SK-N-SH treated with all-trans-retinoic acid at 6 μM for 48 hours (cell line): ENCODE measurements at regions not wholly inside any gene's neighbourhood (a gene's known extent, or its start where the extent isn't known, plus 50 kb on each side); places are given as distances from the start of the nearest gene placed in this dataset.

Experiments
- ATAC-seq: fragments of 200-7000 bp; cut with Tn5 transposase; 3 replicates; pipeline ENCODE4 v1.9.1; 2020; ENCODE audit warnings: mild to moderate bottlenecking, moderate library complexity
- ARNTL ChIP-seq: fragments of 450-650 bp; formaldehyde crosslinking; IDR thresholded peaks from 2 replicates; pipeline ENCODE4 v1.5.0; 2020; ENCODE audit warnings: low read depth, mild to moderate bottlenecking, moderate library complexity, borderline replicate concordance
- BACH2 ChIP-seq: fragments of 250-450 bp; sonication (Bioruptor Pico); IDR thresholded peaks from 2 replicates; pipeline ENCODE4 v1.9.0; 2021; ENCODE audit warnings: mild to moderate bottlenecking, borderline replicate concordance
- CSDC2 ChIP-seq: fragments of 250-450 bp; sonication (Bioruptor Pico); IDR thresholded peaks from 2 replicates; pipeline ENCODE4 v1.5.0; 2020; ENCODE audit warnings: mild to moderate bottlenecking, moderate library complexity
- ESRRG ChIP-seq: fragments of 250-450 bp; sonication (Bioruptor Pico); IDR thresholded peaks from 2 replicates; pipeline ENCODE4 v1.6.1; 2021; ENCODE audit warnings: mild to moderate bottlenecking
- GLIS3 ChIP-seq: fragments of 250-450 bp; sonication (Bioruptor Pico); IDR thresholded peaks from 2 replicates; pipeline ENCODE4 v1.5.0; 2020; ENCODE audit warnings: mild to moderate bottlenecking, moderate library complexity
- ISL1 ChIP-seq: fragments of 250-450 bp; sonication (Bioruptor Pico); IDR thresholded peaks from 2 replicates; pipeline ENCODE4 v2.1.2; 2022; ENCODE audit warnings: mild to moderate bottlenecking, moderate library complexity
- OSR1 ChIP-seq: fragments of 250-450 bp; sonication (Bioruptor Pico); IDR thresholded peaks from 2 replicates; pipeline ENCODE4 v1.8.0; 2022; ENCODE audit warnings: moderate library complexity, mild to moderate bottlenecking, inconsistent platforms
- PPARA ChIP-seq: fragments of 250-450 bp; sonication (Bioruptor Pico); IDR thresholded peaks from 2 replicates; pipeline ENCODE4 v1.5.0; 2020; ENCODE audit warnings: mild to moderate bottlenecking, borderline replicate concordance
- RARB ChIP-seq: fragments of 250-450 bp; sonication (Bioruptor Pico); IDR thresholded peaks from 2 replicates; pipeline ENCODE4 v1.8.0; 2021; ENCODE audit warnings: mild to moderate bottlenecking, moderate library complexity
- SNAI2 ChIP-seq: fragments of 250-450 bp; sonication (Bioruptor Pico); IDR thresholded peaks from 2 replicates; pipeline ENCODE4 v1.5.0; 2020; ENCODE audit warnings: mild to moderate bottlenecking, moderate library complexity
- TCF4 ChIP-seq: fragments of 250-450 bp; sonication (Bioruptor Pico); IDR thresholded peaks from 2 replicates; pipeline ENCODE4 v1.8.0; 2021; ENCODE audit warnings: mild to moderate bottlenecking, moderate library complexity, borderline replicate concordance
- TOX ChIP-seq: fragments of 250-450 bp; sonication (Bioruptor Pico); IDR thresholded peaks from 2 replicates; pipeline ENCODE4 v1.8.0; 2021; ENCODE audit warnings: mild to moderate bottlenecking, moderate library complexity, borderline replicate concordance
- ZC3H10 ChIP-seq: fragments of 250-450 bp; sonication (Bioruptor Pico); IDR thresholded peaks from 2 replicates; pipeline ENCODE4 v1.5.1; 2021; ENCODE audit warnings: mild to moderate bottlenecking, moderate library complexity
- ZFP3 ChIP-seq: fragments of 250-450 bp; sonication (Bioruptor Pico); IDR thresholded peaks from 2 replicates; pipeline ENCODE4 v1.5.0; 2020; ENCODE audit warnings: mild to moderate bottlenecking, moderate library complexity
- ZFP30 ChIP-seq: fragments of 450-650 bp; formaldehyde crosslinking; IDR thresholded peaks from 2 replicates; pipeline ENCODE4 v1.5.0; 2022; ENCODE audit warnings: mild to moderate bottlenecking, moderate library complexity
- ZNF70 ChIP-seq: fragments of 450-650 bp; formaldehyde crosslinking; IDR thresholded peaks from 2 replicates; pipeline ENCODE4 v1.5.0; 2020; ENCODE audit warnings: mild to moderate bottlenecking, moderate library complexity
- ZNF8 ChIP-seq: fragments of 450-650 bp; formaldehyde crosslinking; IDR thresholded peaks from 2 replicates; pipeline ENCODE4 v1.5.0; 2020; ENCODE audit warnings: mild to moderate bottlenecking, moderate library complexity
- TF ChIP-seq, protein P1 (sequence below): fragments of 250-450 bp; sonication (Bioruptor Pico); IDR thresholded peaks from 2 replicates; pipeline ENCODE4 v1.8.0; 2021; ENCODE audit warnings: low read depth, mild to moderate bottlenecking, moderate library complexity, borderline replicate concordance
- TF ChIP-seq, protein P2 (sequence below): fragments of 250-450 bp; sonication (Bioruptor Pico); IDR thresholded peaks from 2 replicates; pipeline ENCODE4 v1.5.1; 2020; ENCODE audit warnings: low read depth, mild to moderate bottlenecking, moderate library complexity
- TF ChIP-seq, protein P3 (sequence below): fragments of 250-450 bp; sonication (Bioruptor Pico); IDR thresholded peaks from 2 replicates; pipeline ENCODE4 v1.8.0; 2020; ENCODE audit warnings: mild to moderate bottlenecking, moderate library complexity, borderline replicate concordance
- TF ChIP-seq, protein P4 (sequence below): fragments of 250-450 bp; sonication (Bioruptor Pico); IDR thresholded peaks from 2 replicates; pipeline ENCODE4 v1.5.1; 2021; ENCODE audit warnings: mild to moderate bottlenecking, moderate library complexity

DNA sequence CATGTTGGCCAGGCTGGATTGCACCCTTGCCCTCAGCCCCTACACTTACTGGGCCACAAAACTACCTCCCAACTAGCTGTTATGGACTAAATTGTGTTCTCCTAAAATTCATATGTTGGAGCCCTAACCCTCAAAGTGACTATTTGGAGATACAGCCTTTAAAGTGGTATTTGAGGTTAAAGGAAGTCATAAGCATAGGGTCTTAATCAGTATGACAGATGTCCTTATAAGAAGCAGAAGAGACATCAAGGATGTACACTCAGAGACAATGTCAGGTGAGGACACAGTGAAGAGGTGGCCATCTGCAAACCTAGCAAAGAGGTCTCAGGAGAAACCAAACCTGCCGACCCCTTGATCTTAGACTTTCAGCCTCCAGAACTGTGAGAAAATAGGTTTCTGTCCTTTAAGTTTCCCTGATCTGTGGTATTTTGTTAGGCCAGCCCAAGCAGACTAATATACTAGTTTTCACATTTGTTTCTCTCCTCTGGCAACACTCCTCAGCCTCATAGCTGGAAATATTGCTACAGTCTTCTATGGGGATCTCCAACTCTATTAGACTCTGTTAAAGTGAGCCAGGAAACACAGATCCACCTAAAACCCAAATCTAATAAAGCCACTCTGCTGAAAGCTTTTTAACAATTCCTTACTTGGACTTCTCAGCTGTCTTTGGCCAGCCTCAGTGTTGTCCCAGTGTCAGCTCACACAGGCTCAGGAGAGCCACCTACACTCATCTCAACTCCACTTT, 256.5 kb downstream of the TBC1D4 start:
- TF ChIP-seq, protein P1, sequence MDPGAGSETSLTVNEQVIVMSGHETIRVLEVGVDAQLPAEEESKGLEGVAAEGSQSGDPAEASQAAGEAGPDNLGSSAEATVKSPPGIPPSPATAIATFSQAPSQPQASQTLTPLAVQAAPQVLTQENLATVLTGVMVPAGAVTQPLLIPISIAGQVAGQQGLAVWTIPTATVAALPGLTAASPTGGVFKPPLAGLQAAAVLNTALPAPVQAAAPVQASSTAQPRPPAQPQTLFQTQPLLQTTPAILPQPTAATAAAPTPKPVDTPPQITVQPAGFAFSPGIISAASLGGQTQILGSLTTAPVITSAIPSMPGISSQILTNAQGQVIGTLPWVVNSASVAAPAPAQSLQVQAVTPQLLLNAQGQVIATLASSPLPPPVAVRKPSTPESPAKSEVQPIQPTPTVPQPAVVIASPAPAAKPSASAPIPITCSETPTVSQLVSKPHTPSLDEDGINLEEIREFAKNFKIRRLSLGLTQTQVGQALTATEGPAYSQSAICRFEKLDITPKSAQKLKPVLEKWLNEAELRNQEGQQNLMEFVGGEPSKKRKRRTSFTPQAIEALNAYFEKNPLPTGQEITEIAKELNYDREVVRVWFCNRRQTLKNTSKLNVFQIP, result no peak
- TF ChIP-seq SNAI2 (no peak), ARNTL (CRISPR knock-in tag) (no peak), ESRRG (CRISPR knock-in tag) (no peak), PPARA (CRISPR knock-in tag) (no peak), ISL1 (CRISPR knock-in tag) (no peak), BACH2 (CRISPR knock-in tag) (no peak), ZNF8 (CRISPR knock-in tag) (no peak), GLIS3 (CRISPR knock-in tag) (no peak), ZFP3 (CRISPR knock-in tag) (no peak), ZC3H10 (CRISPR knock-in tag) (no peak), TOX (no peak), ZNF70 (CRISPR knock-in tag) (no peak), ZFP30 (CRISPR knock-in tag) (no peak)
- TF ChIP-seq, protein P2, sequence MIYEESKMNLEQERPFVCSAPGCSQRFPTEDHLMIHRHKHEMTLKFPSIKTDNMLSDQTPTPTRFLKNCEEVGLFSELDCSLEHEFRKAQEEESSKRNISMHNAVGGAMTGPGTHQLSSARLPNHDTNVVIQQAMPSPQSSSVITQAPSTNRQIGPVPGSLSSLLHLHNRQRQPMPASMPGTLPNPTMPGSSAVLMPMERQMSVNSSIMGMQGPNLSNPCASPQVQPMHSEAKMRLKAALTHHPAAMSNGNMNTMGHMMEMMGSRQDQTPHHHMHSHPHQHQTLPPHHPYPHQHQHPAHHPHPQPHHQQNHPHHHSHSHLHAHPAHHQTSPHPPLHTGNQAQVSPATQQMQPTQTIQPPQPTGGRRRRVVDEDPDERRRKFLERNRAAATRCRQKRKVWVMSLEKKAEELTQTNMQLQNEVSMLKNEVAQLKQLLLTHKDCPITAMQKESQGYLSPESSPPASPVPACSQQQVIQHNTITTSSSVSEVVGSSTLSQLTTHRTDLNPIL (CRISPR knock-in tag), result no peak
- TF ChIP-seq, protein P3, sequence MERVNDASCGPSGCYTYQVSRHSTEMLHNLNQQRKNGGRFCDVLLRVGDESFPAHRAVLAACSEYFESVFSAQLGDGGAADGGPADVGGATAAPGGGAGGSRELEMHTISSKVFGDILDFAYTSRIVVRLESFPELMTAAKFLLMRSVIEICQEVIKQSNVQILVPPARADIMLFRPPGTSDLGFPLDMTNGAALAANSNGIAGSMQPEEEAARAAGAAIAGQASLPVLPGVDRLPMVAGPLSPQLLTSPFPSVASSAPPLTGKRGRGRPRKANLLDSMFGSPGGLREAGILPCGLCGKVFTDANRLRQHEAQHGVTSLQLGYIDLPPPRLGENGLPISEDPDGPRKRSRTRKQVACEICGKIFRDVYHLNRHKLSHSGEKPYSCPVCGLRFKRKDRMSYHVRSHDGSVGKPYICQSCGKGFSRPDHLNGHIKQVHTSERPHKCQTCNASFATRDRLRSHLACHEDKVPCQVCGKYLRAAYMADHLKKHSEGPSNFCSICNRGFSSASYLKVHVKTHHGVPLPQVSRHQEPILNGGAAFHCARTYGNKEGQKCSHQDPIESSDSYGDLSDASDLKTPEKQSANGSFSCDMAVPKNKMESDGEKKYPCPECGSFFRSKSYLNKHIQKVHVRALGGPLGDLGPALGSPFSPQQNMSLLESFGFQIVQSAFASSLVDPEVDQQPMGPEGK, result no peak
- no peak for ATAC-seq

DNA sequence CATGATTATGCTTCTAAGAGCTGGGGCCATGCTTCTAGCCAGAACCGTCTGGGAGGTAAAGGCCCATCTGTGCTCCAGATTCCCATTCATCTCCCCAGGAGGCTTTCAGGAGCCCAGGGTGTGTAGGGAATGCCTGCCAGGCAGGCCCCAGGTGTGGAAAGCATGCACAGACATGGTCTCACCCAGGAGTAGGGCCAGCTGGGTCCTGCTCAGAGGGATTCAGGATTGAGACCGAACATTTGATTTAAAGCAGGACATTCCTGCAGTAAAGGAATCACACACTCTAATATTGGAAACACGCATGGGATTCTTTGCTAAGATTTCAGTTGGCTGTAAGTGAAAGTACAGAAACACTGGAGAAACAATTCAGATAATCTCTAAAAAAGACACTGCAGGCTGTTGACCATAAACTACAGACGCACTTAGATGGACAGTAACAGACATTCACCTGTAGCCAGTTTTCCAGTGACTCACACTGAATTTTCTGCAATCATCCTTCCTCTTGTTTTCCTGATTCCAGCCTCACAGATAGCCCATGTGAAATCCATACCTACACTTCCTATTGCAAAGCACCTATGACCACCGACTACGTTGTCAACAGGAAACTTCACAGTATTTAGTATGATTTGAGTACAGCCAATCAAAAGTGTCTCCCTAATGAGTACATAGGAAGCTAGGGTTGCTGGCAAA, 257.8 kb downstream of the TBC1D4 start:
- TF ChIP-seq TCF4 (peak; percentile 28; the same call in 1 of the 2 replicates), GLIS3 (CRISPR knock-in tag) (no peak)
- no peak for ATAC-seq

DNA sequence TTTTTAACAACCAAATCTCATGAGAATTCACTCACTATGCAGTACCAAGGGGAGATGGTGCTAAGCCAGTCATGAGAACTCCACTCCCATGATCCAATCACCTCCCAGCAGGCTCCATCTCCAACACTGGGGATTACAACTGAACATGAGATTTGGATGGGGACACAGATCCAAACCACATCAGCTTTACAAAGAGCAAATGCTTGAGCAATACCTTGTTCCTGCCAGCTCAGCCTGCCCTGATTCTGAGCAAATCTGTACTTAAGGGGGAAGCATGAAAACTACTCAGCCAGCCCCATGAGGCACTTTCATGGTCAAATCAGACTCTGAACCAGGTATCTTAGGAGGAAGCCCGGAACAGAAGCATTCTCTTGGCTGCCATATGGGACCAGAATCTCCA, 259.9 kb downstream of the TBC1D4 start:
- ATAC-seq, result no peak
- no peak for TF ChIP-seq ZFP3 (CRISPR knock-in tag)
- no peak for TF ChIP-seq OSR1
- TF ChIP-seq SNAI2, result no peak
- no peak for TF ChIP-seq ZNF8 (CRISPR knock-in tag)
- TF ChIP-seq PPARA (CRISPR knock-in tag), result no peak
- TF ChIP-seq, protein P4, sequence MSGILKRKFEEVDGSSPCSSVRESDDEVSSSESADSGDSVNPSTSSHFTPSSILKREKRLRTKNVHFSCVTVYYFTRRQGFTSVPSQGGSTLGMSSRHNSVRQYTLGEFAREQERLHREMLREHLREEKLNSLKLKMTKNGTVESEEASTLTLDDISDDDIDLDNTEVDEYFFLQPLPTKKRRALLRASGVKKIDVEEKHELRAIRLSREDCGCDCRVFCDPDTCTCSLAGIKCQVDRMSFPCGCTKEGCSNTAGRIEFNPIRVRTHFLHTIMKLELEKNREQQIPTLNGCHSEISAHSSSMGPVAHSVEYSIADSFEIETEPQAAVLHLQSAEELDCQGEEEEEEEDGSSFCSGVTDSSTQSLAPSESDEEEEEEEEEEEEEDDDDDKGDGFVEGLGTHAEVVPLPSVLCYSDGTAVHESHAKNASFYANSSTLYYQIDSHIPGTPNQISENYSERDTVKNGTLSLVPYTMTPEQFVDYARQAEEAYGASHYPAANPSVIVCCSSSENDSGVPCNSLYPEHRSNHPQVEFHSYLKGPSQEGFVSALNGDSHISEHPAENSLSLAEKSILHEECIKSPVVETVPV (CRISPR knock-in tag), result no peak
- TF ChIP-seq GLIS3 (CRISPR knock-in tag), result no peak
- no peak for TF ChIP-seq TCF4
- TF ChIP-seq RARB (CRISPR knock-in tag), result no peak

DNA sequence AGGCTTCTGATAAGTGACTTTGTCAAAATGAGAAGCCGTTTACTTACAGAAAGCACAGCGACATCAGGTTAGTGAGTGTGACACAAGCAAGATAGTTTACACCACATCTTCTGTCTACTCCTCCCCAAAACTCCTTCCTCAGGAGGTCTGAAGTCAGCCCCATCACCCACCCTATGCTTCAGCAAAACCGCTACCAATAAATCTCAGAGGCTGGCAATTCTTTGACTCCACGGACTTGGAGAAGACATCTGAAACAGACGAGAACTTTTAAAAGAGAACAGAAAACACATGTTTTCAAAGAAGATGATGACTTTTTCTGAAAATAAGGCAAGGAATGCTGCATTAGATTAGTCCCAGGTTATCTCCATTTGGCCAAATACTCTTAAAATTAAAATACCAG, 261.1 kb downstream of the TBC1D4 start:
- no peak for ATAC-seq

DNA sequence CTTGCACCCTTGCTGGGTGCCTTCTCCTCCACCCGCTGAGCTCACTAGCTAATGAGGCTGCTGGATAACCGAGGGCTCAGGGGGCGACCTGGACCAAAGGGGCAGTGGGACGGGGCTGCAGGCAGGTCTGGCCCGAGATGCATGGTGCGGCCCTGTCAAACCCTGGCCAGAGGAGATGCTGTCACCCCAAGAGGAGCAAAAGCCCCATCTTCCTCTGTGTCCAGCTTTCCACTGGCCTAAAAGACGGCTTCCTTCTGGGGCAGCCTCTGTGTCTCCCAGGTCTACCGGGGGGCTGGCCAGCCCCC, 261.8 kb downstream of the TBC1D4 start:
- no peak for TF ChIP-seq ZNF8 (CRISPR knock-in tag)
- no peak for TF ChIP-seq ZFP3 (CRISPR knock-in tag)
- TF ChIP-seq CSDC2 (CRISPR knock-in tag), result no peak
- TF ChIP-seq, protein P4 (CRISPR knock-in tag), result no peak
- TF ChIP-seq PPARA (CRISPR knock-in tag), result no peak
- TF ChIP-seq, protein P3, result no peak
- TF ChIP-seq ISL1 (CRISPR knock-in tag), result no peak
- TF ChIP-seq SNAI2, result no peak
- no peak for TF ChIP-seq TOX
- no peak for TF ChIP-seq ARNTL (CRISPR knock-in tag)
- no peak for TF ChIP-seq ZFP30 (CRISPR knock-in tag)
- TF ChIP-seq ZC3H10 (CRISPR knock-in tag), result no peak
- TF ChIP-seq RARB (CRISPR knock-in tag), result no peak
- no peak for TF ChIP-seq TCF4
- TF ChIP-seq ZNF70 (CRISPR knock-in tag), result no peak
- TF ChIP-seq ESRRG (CRISPR knock-in tag), result no peak
- no peak for ATAC-seq

More for the DNA sequence above, 261.1 kb downstream of the TBC1D4 start:
- TF ChIP-seq GLIS3 (CRISPR knock-in tag), result no peak
